Lower leg skin (tissue), 3 donors: ENCODE measurements at regions not wholly inside any gene's neighbourhood (a gene's known extent, or its start where the extent isn't known, plus 50 kb on each side); places are given as distances from the start of the nearest gene placed in this dataset.

Source experiments
- CTCF ChIP-seq, 3 donors: fragments of 450-650 bp; IDR thresholded peaks; one replicate each; pipeline ENCODE4 v1.5.1; 2016; ENCODE audit warnings: antibody characterized with exemption in 3 of 3, mild to moderate bottlenecking in 3 of 3, moderate library complexity in 2 of 3
- POLR2A ChIP-seq, 2 donors: fragments of 450-650 bp; IDR thresholded peaks; one replicate each; pipeline ENCODE4 v1.6.1; 2016 to 2017; ENCODE audit warnings: antibody characterized with exemption in 2 of 2, mild to moderate bottlenecking in 1 of 2, moderate library complexity in 1 of 2

- no peak for TF ChIP-seq POLR2A (IDR thresholded peaks at IDR 0.05)
- TF ChIP-seq CTCF (IDR thresholded peaks at IDR 0.05) = no peak
These were observed 101.8 kb upstream of the ERG start for GRCh38 chr21:38600106-38600505.
